Loucy (cell line): ENCODE measurements at regions not wholly inside any gene's neighbourhood (a gene's known extent, or its start where the extent isn't known, plus 50 kb on each side); places are given as distances from the start of the nearest gene placed in this dataset.

ENCODE experiments used
- H2AFZ ChIP-seq: fragments of 200-600 bp; sonication (generic); 2 replicates; pipeline ENCODE4 v1.6.0; 2016; ENCODE audit warnings: antibody characterized with exemption, mild to moderate bottlenecking, low read length, moderate library complexity
- H3F3A ChIP-seq: fragments of 200-600 bp; 2 replicates; pipeline ENCODE4 v1.6.0; 2016; ENCODE audit warnings: antibody characterized with exemption, low read depth, mild to moderate bottlenecking
- H3K27me3 ChIP-seq: fragments of 200-600 bp; sonication (generic); 2 replicates; pipeline ENCODE4 v1.6.1; 2014; ENCODE audit warnings: low read length, mild to moderate bottlenecking; ENCODE audit not compliant: insufficient read depth, poor library complexity, severe bottlenecking
- H3K36me3 ChIP-seq: fragments of 200-600 bp; sonication (generic); 2 replicates; pipeline ENCODE4 v1.6.1; 2016; ENCODE audit warnings: low read length; ENCODE audit not compliant: insufficient read depth
- H3K4me1 ChIP-seq: fragments of 200-600 bp; sonication (generic); 2 replicates; pipeline ENCODE4 v1.5.1; 2014; ENCODE audit warnings: low read length, mild to moderate bottlenecking; ENCODE audit not compliant: insufficient read depth, poor library complexity, severe bottlenecking
- H3K4me2 ChIP-seq: fragments of 200-600 bp; sonication (generic); 2 replicates; pipeline ENCODE4 v1.6.0; 2014; ENCODE audit warnings: antibody characterized with exemption, low read length, low read depth, mild to moderate bottlenecking; ENCODE audit not compliant: poor library complexity, severe bottlenecking
- H3K4me3 ChIP-seq: fragments of 200-600 bp; sonication (generic); 2 replicates; pipeline ENCODE4 v1.5.1; 2014; ENCODE audit warnings: low read length, mild to moderate bottlenecking, mixed read lengths; ENCODE audit not compliant: poor library complexity, severe bottlenecking
- H3K79me2 ChIP-seq: fragments of 200-600 bp; sonication (generic); 2 replicates; pipeline ENCODE4 v1.6.1; 2014; ENCODE audit warnings: low read length; ENCODE audit not compliant: insufficient read depth
- H3K9ac ChIP-seq: fragments of 200-600 bp; sonication (generic); 2 replicates; pipeline ENCODE4 v1.6.0; 2014; ENCODE audit warnings: mild to moderate bottlenecking, low read depth, low read length, moderate library complexity; ENCODE audit not compliant: poor library complexity, severe bottlenecking
- H3K9me2 ChIP-seq: fragments of 200-600 bp; sonication (generic); replicated peaks from 2 replicates; pipeline ENCODE4 v1.6.1; 2016; ENCODE audit warnings: low read depth, low read length, mixed read lengths
- H3K9me3 ChIP-seq: fragments of 200-600 bp; sonication (generic); 2 replicates; pipeline ENCODE4 v1.6.1; 2014; ENCODE audit warnings: mild to moderate bottlenecking, antibody characterized with exemption, low read length, low read depth; ENCODE audit not compliant: insufficient read depth
- H4K20me1 ChIP-seq: fragments of 200-600 bp; sonication (generic); 2 replicates; pipeline ENCODE4 v1.6.0; 2014; ENCODE audit warnings: antibody characterized with exemption, low read length, mild to moderate bottlenecking; ENCODE audit not compliant: insufficient read depth, poor library complexity, severe bottlenecking
- CTCF ChIP-seq: fragments of 200-600 bp; sonication (generic); conservative IDR thresholded peaks from 2 replicates; pipeline ENCODE4 v1.5.1; 2014; ENCODE audit warnings: mild to moderate bottlenecking, antibody characterized with exemption, low read length
- EZH2phosphoT487 ChIP-seq: fragments of 200-600 bp; IDR thresholded peaks from 2 replicates; pipeline ENCODE4 v1.6.1; 2018; ENCODE audit warnings: antibody characterized with exemption, mild to moderate bottlenecking, moderate library complexity, borderline replicate concordance

- Histone ChIP-seq H3K9me3 (no peaks in the 10 kb centered on the region), H2AFZ (no peak overlapping the region), H3K4me2 (no peak overlapping the region), H3F3A (no peaks in the 10 kb centered on the region), H3K9ac (no peak overlapping the region), H3K36me3 (no peaks in the 10 kb centered on the region), H3K27me3 (no peaks in the 10 kb centered on the region), H4K20me1 (no peaks in the 10 kb centered on the region), H3K79me2 (no peaks in the 10 kb centered on the region), H3K9me2 (no peaks in the 10 kb centered on the region), H3K4me3 (no peak overlapping the region), H3K4me1 (peaks cover 23% of the 10 kb centered on the region)
- TF ChIP-seq EZH2phosphoT487 (no peak), CTCF (no peak)
Measured at GRCh38 chr14:85313560-85314207, 216.3 kb upstream of the FLRT2 start.

GRCh38 chr14:85315290-85315689, 214.7 kb upstream of the FLRT2 start:
- H3K4me2 ChIP-seq = no peak overlapping the region
- no peaks in the 10 kb centered on the region for H3K9me2 ChIP-seq
- H3F3A ChIP-seq = no peaks in the 10 kb centered on the region; the same call in 1 of the 2 replicates
- no peaks in the 10 kb centered on the region for H3K27me3 ChIP-seq
- no peaks in the 10 kb centered on the region for H3K79me2 ChIP-seq
- no peaks in the 10 kb centered on the region for H3K36me3 ChIP-seq
- H3K9ac ChIP-seq = no peak overlapping the region
- TF ChIP-seq EZH2phosphoT487 (no peak), CTCF (no peak)
- H3K9me3 ChIP-seq = no peaks in the 10 kb centered on the region
- H2AFZ ChIP-seq = no peak overlapping the region; the same call in 1 of the 2 replicates
- H4K20me1 ChIP-seq = no peaks in the 10 kb centered on the region
- H3K4me3 ChIP-seq = no peak overlapping the region
- peaks cover 30% of the 10 kb centered on the region for H3K4me1 ChIP-seq

GRCh38 chr14:85315733-85316290, 214.1 kb upstream of the FLRT2 start:
- H3K79me2 ChIP-seq = no peaks in the 10 kb centered on the region
- no peaks in the 10 kb centered on the region for H3K27me3 ChIP-seq
- no peaks in the 10 kb centered on the region for H3K9me2 ChIP-seq
- H3K4me2 ChIP-seq = no peak overlapping the region
- H3K9ac ChIP-seq = no peak overlapping the region
- no peaks in the 10 kb centered on the region for H3K9me3 ChIP-seq
- TF ChIP-seq EZH2phosphoT487 = no peak
- TF ChIP-seq CTCF = no peak
- H3K4me3 ChIP-seq = no peak overlapping the region
- no peaks in the 10 kb centered on the region for H4K20me1 ChIP-seq
- H2AFZ ChIP-seq = no peak overlapping the region
- H3F3A ChIP-seq = no peaks in the 10 kb centered on the region; the same call in 1 of the 2 replicates
- peaks cover 29% of the 10 kb centered on the region for H3K4me1 ChIP-seq
- no peaks in the 10 kb centered on the region for H3K36me3 ChIP-seq
